Activated CD4-positive, alpha-beta T cell treated with anti-CD3 and anti-CD28 coated beads for 36 hours (primary cell): ENCODE measurements at regions not wholly inside any gene's neighbourhood (a gene's known extent, or its start where the extent isn't known, plus 50 kb on each side); places are given as distances from the start of the nearest gene placed in this dataset.

Experiments used
- ATAC-seq: fragments of 200-7000 bp; cut with Tn5 transposase; one replicate; pipeline ENCODE4 v1.10.0; 2021; ENCODE audit warnings: mild to moderate bottlenecking, moderate library complexity
- CTCF ChIA-PET: fragments of 350-600 bp; sonication (Branson Sonifier 250); formaldehyde crosslinking; loops from one replicate; lab custom pipeline; 2021; ENCODE audit warnings: antibody characterized with exemption; lab: Charles Lee
- POLR2A ChIA-PET: fragments of 350-600 bp; sonication (Branson Sonifier 250); formaldehyde crosslinking; loops from one replicate; lab custom pipeline; 2021; ENCODE audit warnings: antibody characterized with exemption, inconsistent platforms; lab: Charles Lee
- DNase-seq: peaks from one replicate; pipeline ENCODE4 v3.0.0-alpha.2; 2020
- H3K27ac Mint-ChIP-seq: one replicate; pipeline ENCODE4 v1.8.0; 2021; ENCODE audit warnings: mixed read lengths
- H3K27me3 Mint-ChIP-seq: one replicate; pipeline ENCODE4 v1.8.0; 2021; ENCODE audit warnings: mixed read lengths
- H3K36me3 Mint-ChIP-seq: one replicate; pipeline ENCODE4 v1.8.0; 2021; ENCODE audit warnings: low read depth, mixed read lengths
- H3K4me1 Mint-ChIP-seq: one replicate; pipeline ENCODE4 v1.8.0; 2021; ENCODE audit warnings: mixed read lengths
- H3K4me3 Mint-ChIP-seq: one replicate; pipeline ENCODE4 v1.8.0; 2021; ENCODE audit warnings: mild to moderate bottlenecking, moderate library complexity, mixed read lengths
- H3K9me3 Mint-ChIP-seq: one replicate; pipeline ENCODE4 v1.8.0; 2021; ENCODE audit warnings: low read depth, mixed read lengths
- intact Hi-C, 2 experiments: fragments of 100-400 bp; cut with DNase I in 1 of 2; cut with micrococcal nuclease in 1 of 2; formaldehyde crosslinking; loops; one replicate each; pipeline versions ENCODE4 v1.14.2 to v1.15.1; 2022 to 2024; cut with DNase I, micrococcal nuclease

DNA sequence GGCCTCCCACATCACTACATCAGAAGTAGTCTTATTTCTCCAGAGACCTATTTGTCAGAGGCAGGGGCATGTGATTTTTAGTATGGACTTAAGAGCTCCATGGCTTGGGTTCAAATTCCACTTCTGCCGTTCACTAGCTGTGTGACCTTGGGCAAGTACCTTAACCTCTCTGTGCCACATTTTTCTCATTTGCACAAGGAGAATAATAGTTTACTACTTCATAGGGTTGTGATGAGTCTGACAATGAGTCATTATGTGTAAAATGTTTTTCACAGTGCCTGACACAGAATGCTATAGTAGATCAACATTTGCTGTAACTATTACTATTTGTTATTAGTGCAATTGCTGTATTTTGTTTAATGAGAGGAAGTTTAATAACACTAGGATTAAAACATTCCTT, 200.6 kb downstream of the PRDM2 start:
- POLR2A ChIA-PET = no interaction called here
- no peaks in the 10 kb centered on the region for H3K4me1 Mint-ChIP-seq
- no peaks in the 10 kb centered on the region for H3K36me3 Mint-ChIP-seq
- H3K4me3 Mint-ChIP-seq = no peak overlapping the region
- H3K9me3 Mint-ChIP-seq = peaks cover 7% of the 10 kb centered on the region
- H3K27ac Mint-ChIP-seq = no peak overlapping the region
- intact Hi-C loops = no loop called here
- ATAC-seq (no peak), DNase-seq (no peak)
- peaks cover 2% of the 10 kb centered on the region for H3K27me3 Mint-ChIP-seq
- CTCF ChIA-PET = no interaction called here

DNA sequence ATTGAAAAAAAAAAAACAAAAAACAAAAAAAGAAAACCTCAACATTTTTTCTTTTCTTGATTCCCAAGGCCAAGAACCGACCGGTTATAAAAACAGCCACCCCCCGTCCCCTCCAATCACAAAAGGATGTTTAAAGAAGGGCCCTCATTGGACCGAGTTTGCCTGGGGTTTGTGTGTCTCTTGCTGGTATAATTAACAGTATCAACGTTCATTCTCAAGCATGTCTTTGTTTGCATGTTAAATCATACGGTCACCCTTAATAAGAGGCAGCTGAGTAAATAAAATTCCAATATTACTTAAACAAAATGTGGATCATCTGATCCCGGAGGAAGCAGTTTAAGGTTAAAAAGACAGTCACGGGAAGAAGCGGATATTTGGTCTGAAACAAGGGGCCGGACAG, 201.1 kb downstream of the PRDM2 start:
- ChIA-PET CTCF (no interaction called here), POLR2A (no interaction called here)
- Mint-ChIP-seq H3K9me3 (peaks cover 7% of the 10 kb centered on the region), H3K4me1 (no peaks in the 10 kb centered on the region), H3K36me3 (no peaks in the 10 kb centered on the region), H3K4me3 (no peak overlapping the region), H3K27ac (no peak overlapping the region), H3K27me3 (peaks cover 5% of the 10 kb centered on the region)
- intact Hi-C loops = no loop called here
- DNase-seq (no peak), ATAC-seq (no peak)

DNA sequence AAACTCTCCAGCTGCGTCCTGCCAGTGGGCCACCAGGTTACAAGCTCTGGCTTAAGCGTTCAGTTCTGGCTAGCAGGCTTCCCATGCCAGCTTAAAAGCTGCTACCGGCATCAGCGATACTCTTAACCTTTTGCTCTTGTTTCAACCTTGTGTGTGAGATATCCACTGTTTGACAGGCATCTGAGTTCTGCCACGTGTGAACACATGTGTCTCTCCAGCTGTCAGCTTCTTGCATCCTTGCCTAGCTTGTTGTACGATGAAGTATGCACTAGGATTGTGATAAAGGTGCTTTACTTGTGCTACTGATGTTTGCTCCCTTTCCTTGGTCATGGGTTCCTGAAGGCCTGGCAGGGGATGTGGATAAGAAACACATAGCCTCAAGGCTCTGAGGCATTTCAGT, 201.6 kb downstream of the PRDM2 start:
- Mint-ChIP-seq H3K4me3 (no peak overlapping the region), H3K27ac (no peak overlapping the region), H3K4me1 (no peaks in the 10 kb centered on the region), H3K36me3 (no peaks in the 10 kb centered on the region), H3K9me3 (peaks cover 7% of the 10 kb centered on the region), H3K27me3 (peaks cover 5% of the 10 kb centered on the region)
- DNase-seq (no peak), ATAC-seq (no peak)
- intact Hi-C loops = no loop called here
- ChIA-PET POLR2A (no interaction called here), CTCF (no interaction called here)

DNA sequence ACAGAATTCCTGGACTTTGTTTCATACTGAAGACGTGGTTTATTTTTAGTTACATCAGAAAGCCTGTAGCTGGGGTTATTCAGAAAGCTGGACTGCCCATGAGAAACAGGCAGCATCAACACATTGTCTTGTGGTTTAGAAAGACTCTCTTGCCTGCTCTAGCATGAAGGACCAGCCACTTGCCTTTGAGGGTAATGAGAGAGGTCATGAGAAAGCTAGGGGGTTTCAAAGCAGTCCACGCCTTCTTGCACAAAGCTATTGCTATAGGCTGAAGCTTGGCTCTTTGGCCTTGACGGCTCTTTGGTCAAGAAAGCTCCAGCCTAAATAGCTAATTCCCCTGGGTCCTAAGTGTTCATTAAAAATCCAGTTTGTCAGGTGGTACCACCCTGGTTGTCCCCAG, 208.1 kb downstream of the PRDM2 start:
- intact Hi-C loops = loop anchor here in 1 of 2 experiments (2.0 kb wide), 1 partner anchor 21 kb away; no protein-coding TSS in a partner anchor
- no peak for DNase-seq
- POLR2A ChIA-PET = no interaction called here
- H3K27me3 Mint-ChIP-seq = peaks cover 3% of the 10 kb centered on the region
- H3K27ac Mint-ChIP-seq = no peak overlapping the region
- no peak overlapping the region for H3K4me3 Mint-ChIP-seq
- ATAC-seq = no peak
- H3K4me1 Mint-ChIP-seq = no peaks in the 10 kb centered on the region
- H3K9me3 Mint-ChIP-seq = peaks cover 7% of the 10 kb centered on the region
- CTCF ChIA-PET = interaction anchor here (0.6 to 0.8 kb wide), 2 partner anchors 183 to 486 kb away, joined by 3 read pairs; no protein-coding TSS in a partner anchor
- no peaks in the 10 kb centered on the region for H3K36me3 Mint-ChIP-seq

DNA sequence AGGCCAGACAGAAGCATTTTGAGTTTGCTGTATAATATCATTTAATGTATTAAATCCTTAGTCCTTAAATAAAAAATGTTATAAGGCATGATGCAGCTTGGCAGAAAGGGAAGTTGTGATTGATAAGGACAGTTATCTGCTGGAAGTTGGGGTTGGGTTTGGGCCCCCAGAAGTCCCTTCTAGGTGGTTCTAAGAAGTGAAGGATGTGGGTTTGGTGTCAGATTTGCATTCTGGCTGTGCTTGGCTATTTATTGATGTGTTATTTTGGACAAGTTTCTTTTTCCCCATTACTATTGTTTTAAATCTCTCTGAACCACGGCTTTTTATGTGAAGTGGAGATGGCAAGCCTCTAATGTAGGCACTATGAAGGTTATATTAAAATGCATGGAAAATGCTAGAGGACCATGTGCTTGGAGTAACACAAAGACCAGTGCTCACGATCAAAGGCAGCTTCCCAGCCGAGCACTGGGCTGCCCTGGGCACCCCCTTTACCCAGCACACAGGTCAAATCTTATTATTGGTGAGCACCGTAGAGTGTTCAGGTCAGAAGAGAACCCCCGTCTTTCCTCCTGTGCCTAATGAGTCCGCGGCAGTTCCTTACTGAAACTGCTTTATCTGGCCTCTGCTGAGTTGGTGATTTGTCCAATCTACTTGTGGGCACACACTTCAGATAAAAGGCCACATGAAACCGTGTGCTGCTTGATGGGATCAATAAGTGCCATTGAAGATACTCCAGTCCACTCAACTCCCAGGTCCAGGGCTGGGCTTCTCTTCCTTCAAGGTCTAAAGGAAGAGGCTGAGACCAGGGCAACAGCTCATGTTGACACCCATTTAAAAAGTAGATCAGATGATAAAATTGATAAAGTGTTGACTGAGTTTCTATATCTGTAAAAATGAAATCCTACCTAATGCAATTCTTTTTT, 212.0 kb downstream of the PRDM2 start:
- Mint-ChIP-seq H3K9me3 (no peaks in the 10 kb centered on the region), H3K27ac (no peak overlapping the region), H3K4me1 (no peaks in the 10 kb centered on the region), H3K27me3 (peaks cover 2% of the 10 kb centered on the region), H3K4me3 (no peak overlapping the region), H3K36me3 (no peaks in the 10 kb centered on the region)
- ChIA-PET POLR2A (no interaction called here), CTCF (no interaction called here)
- DNase-seq (no peak), ATAC-seq (no peak)
- intact Hi-C loops = no loop called here

GRCh38 chr1:13913396-13913795, 213.4 kb downstream of the PRDM2 start:
- DNase-seq (no peak), ATAC-seq (no peak)
- Mint-ChIP-seq H3K4me3 (no peak overlapping the region), H3K27ac (no peak overlapping the region), H3K9me3 (no peaks in the 10 kb centered on the region), H3K4me1 (no peaks in the 10 kb centered on the region), H3K36me3 (no peaks in the 10 kb centered on the region), H3K27me3 (peaks cover 2% of the 10 kb centered on the region)
- intact Hi-C loops = no loop called here
- ChIA-PET POLR2A (no interaction called here), CTCF (no interaction called here)

DNA sequence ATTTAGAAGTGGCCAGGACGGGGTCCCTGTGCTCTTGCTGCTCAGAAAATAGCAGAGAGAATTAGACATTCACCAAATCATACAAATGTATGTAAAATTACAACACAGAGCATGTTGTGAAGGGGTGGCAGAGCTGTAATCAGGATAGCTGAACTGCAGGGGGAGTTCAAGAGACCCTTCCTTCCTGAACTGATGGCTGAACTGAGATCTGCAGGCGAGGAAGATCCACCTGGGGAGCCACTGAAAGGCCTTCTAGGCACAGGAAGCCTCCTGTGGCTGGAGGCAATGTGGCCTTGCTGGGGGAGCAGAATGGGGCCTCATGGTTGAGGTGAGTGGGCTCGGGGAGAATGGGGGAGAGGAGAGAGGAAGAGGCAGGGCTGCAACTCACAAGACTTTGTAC, 216.5 kb downstream of the PRDM2 start:
- H3K36me3 Mint-ChIP-seq = no peaks in the 10 kb centered on the region
- ATAC-seq (no peak), DNase-seq (no peak)
- H3K4me1 Mint-ChIP-seq = no peaks in the 10 kb centered on the region
- intact Hi-C loops = no loop called here
- CTCF ChIA-PET = no interaction called here
- no peak overlapping the region for H3K27ac Mint-ChIP-seq
- H3K4me3 Mint-ChIP-seq = no peak overlapping the region
- no peaks in the 10 kb centered on the region for H3K9me3 Mint-ChIP-seq
- peaks cover 10% of the 10 kb centered on the region for H3K27me3 Mint-ChIP-seq
- POLR2A ChIA-PET = no interaction called here

GRCh38 chr1:13917607-13918006, 217.6 kb downstream of the PRDM2 start:
- Mint-ChIP-seq H3K27me3 (peaks cover 10% of the 10 kb centered on the region), H3K4me3 (no peak overlapping the region), H3K36me3 (no peaks in the 10 kb centered on the region), H3K9me3 (no peaks in the 10 kb centered on the region), H3K27ac (no peak overlapping the region), H3K4me1 (no peaks in the 10 kb centered on the region)
- no peak for DNase-seq
- CTCF ChIA-PET = interaction anchor here (0.6 kb wide), 1 partner anchor 758 kb away, joined by 3 read pairs; no protein-coding TSS in a partner anchor
- ATAC-seq = no peak
- intact Hi-C loops = no loop called here
- POLR2A ChIA-PET = no interaction called here

DNA sequence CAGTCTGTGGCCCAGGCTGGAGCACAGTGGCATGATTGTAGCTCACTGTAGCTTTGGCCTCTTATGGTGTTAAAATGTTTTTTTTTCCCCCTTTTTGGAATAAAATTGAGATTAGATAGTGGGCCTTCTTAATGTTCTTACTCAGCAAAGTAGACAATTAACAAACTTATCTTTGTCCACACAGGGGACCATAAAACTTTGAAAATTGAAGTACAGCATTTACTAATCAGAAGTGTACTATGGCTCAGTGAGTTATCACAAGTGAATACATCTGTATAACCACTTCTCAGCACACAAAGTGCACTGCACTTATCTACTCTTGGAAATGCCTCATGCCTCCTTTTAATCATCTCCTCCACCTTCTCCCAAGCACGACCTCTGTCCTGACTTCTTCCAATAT, 218.9 kb downstream of the PRDM2 start:
- ChIA-PET POLR2A (interaction anchor here (0.7 kb wide), 1 partner anchor 1399 kb away, joined by 3 read pairs; no protein-coding TSS in a partner anchor), CTCF (no interaction called here)
- no peak for ATAC-seq
- Mint-ChIP-seq H3K9me3 (no peaks in the 10 kb centered on the region), H3K27ac (no peak overlapping the region), H3K4me1 (no peaks in the 10 kb centered on the region), H3K4me3 (no peak overlapping the region), H3K27me3 (peaks cover 14% of the 10 kb centered on the region), H3K36me3 (no peaks in the 10 kb centered on the region)
- no peak for DNase-seq
- intact Hi-C loops = no loop called here

GRCh38 chr1:13921190-13921589, 221.2 kb downstream of the PRDM2 start:
- no peaks in the 10 kb centered on the region for H3K36me3 Mint-ChIP-seq
- DNase-seq (no peak), ATAC-seq (no peak)
- CTCF ChIA-PET = no interaction called here
- intact Hi-C loops = no loop called here
- H3K4me1 Mint-ChIP-seq = no peaks in the 10 kb centered on the region
- no peaks in the 10 kb centered on the region for H3K9me3 Mint-ChIP-seq
- POLR2A ChIA-PET = no interaction called here
- H3K27me3 Mint-ChIP-seq = peaks cover 21% of the 10 kb centered on the region
- no peak overlapping the region for H3K4me3 Mint-ChIP-seq
- no peak overlapping the region for H3K27ac Mint-ChIP-seq

DNA sequence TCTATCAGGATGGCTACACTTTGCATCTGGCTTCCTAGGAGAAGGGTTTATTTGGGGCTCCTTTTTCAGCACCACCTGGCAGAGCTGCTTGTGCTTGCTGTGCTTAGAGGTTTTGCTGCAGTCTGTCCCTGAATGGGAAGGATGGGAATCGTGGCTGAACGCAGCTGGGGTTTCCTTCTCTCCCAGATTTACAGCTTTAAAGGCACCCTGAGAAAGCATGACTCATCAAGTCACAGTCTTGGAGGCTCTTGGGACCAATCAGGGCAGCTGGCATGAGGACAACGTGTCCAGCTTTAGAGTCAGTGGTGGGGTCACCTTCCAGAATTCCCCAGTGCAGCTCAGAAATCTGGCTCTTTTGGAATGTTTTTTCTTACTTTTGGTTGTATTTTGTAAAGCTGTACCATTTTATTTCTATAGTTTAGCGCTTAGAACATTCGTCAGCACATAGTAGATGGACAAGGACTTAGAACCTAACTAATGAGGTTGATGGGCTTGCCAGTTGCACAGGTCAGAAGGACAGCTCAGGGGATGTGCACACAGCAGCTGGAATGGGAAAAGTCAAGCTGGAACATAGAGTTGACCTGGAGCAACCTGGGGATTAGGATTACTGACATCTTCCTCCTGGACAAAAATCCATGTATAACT, 222.6 kb downstream of the PRDM2 start:
- DNase-seq = no peak
- no peak overlapping the region for H3K4me3 Mint-ChIP-seq
- no peaks in the 10 kb centered on the region for H3K4me1 Mint-ChIP-seq
- no peaks in the 10 kb centered on the region for H3K9me3 Mint-ChIP-seq
- H3K36me3 Mint-ChIP-seq = no peaks in the 10 kb centered on the region
- no peak overlapping the region for H3K27ac Mint-ChIP-seq
- ATAC-seq = no peak
- CTCF ChIA-PET = interaction anchor here (0.6 kb wide), 1 partner anchor 17 kb away, joined by 3 read pairs; no protein-coding TSS in a partner anchor
- POLR2A ChIA-PET = no interaction called here
- H3K27me3 Mint-ChIP-seq = peaks cover 21% of the 10 kb centered on the region
- intact Hi-C loops = no loop called here

DNA sequence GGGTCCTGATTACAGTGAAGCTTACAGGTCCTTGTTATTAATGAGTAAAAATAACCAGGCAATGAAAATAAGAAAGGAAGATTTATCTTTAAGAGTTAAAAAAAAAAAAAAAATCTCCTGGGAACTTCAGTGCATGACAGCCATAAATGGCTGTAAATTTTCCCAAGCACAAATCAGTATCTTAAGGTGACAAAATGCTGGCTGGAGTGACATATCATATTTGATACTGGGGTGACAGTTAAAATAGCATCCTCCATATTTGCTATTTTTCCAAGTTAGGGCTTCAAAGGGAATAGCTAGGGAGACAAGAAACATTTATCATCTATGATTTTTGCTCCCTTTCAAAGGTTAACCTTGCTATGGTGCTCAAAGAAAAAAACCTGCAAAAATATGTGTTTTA, 226.6 kb downstream of the PRDM2 start:
- no peak for ATAC-seq

More for the DNA sequence above, 226.6 kb downstream of the PRDM2 start:
- no peaks in the 10 kb centered on the region for H3K4me1 Mint-ChIP-seq
- H3K27ac Mint-ChIP-seq = no peak overlapping the region
- H3K4me3 Mint-ChIP-seq = no peak overlapping the region
- DNase-seq = no peak
- no peaks in the 10 kb centered on the region for H3K9me3 Mint-ChIP-seq
- CTCF ChIA-PET = no interaction called here
- POLR2A ChIA-PET = no interaction called here
- peaks cover 24% of the 10 kb centered on the region for H3K27me3 Mint-ChIP-seq
- H3K36me3 Mint-ChIP-seq = no peaks in the 10 kb centered on the region
- intact Hi-C loops = no loop called here
